ENCODE measurements at regions not wholly inside any gene's neighbourhood (a gene's known extent, or its start where the extent isn't known, plus 50 kb on each side); places are given as distances from the start of the nearest gene placed in this dataset.

DNA sequence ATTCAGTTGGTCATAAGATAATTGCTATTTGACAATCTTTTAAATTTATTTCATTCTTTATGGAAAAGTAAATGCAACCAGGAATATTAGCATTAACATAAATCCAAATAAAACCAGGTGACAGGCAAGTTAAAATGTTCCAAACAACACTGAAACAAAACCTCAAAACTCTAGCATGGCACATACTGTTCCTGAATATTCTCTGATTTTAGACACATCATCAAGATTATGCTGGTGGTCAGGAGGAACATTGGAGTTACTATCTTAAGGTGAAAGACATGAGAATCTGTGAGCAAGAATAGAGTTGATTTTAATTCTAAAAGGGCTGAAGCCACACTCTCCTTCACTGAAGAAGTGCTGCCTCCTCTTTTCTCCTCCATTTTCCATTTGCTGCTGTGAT lies 421.0 kb upstream of the THBS1 start:
- Histone ChIP-seq H3F3A (ENCODE audit: insufficient read depth, low read length) (no peaks in the 10 kb centered on the region), H3K27ac (ENCODE audit: low read length) (no peak overlapping the region), H3K36me3 (replicated peaks; ENCODE audit: insufficient read depth, low read length) (no peaks in the 10 kb centered on the region), H2AFZ (ENCODE audit: low read length) (no peak overlapping the region), H3K27me3 (replicated peaks; ENCODE audit: insufficient read depth, low read length) (no peaks in the 10 kb centered on the region), H3K9me3 (replicated peaks; ENCODE audit: insufficient read depth, low read length) (no peaks in the 10 kb centered on the region), H3K4me1 (ENCODE audit: low read length) (no peaks in the 10 kb centered on the region), H3K9ac (ENCODE audit: low read length) (no peak overlapping the region), H4K20me1 (ENCODE audit: insufficient read depth, low read length) (no peaks in the 10 kb centered on the region), H3K9me2 (replicated peaks; ENCODE audit: insufficient read depth, low read length) (no peaks in the 10 kb centered on the region), H3K4me3 (ENCODE audit: low read length) (no peak overlapping the region), H3K79me2 (ENCODE audit: low read length) (no peaks in the 10 kb centered on the region), H3K4me2 (ENCODE audit: low read depth, low read length) (no peak overlapping the region)
- DNase-seq = no peak
- TF ChIP-seq, protein P1, sequence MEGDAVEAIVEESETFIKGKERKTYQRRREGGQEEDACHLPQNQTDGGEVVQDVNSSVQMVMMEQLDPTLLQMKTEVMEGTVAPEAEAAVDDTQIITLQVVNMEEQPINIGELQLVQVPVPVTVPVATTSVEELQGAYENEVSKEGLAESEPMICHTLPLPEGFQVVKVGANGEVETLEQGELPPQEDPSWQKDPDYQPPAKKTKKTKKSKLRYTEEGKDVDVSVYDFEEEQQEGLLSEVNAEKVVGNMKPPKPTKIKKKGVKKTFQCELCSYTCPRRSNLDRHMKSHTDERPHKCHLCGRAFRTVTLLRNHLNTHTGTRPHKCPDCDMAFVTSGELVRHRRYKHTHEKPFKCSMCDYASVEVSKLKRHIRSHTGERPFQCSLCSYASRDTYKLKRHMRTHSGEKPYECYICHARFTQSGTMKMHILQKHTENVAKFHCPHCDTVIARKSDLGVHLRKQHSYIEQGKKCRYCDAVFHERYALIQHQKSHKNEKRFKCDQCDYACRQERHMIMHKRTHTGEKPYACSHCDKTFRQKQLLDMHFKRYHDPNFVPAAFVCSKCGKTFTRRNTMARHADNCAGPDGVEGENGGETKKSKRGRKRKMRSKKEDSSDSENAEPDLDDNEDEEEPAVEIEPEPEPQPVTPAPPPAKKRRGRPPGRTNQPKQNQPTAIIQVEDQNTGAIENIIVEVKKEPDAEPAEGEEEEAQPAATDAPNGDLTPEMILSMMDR (IDR thresholded peaks at IDR 0.05; ENCODE audit: low read length) = no peak
- TF ChIP-seq EZH2phosphoT487 (IDR thresholded peaks at IDR 0.05; ENCODE audit: low read length) (no peak), EZH2 (optimal IDR thresholded peaks at IDR 0.05; ENCODE audit: low read depth, low read length) (no peak)

DNA sequence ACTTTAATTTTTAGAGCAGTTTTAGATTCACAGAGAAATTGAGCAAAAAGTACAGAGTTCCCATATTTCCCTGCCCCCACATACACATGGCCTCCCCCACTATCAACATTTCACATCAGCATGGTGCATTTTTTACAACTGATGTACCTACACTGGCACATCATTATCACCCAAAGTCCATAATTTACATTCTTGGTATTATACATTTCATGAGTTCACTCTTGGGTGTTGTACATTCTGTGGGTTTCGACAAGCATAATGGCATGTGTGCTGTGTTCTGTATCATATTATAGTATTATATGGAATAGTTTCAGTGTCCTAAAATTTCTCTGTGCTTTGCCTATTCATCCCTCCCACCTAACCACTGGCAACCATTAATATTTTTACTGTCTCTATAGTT lies 419.8 kb upstream of the THBS1 start:
- no peak for DNase-seq
- Histone ChIP-seq H3K27me3 (replicated peaks; ENCODE audit: insufficient read depth, low read length) (no peaks in the 10 kb centered on the region), H3K27ac (ENCODE audit: low read length) (no peak overlapping the region), H3K9ac (ENCODE audit: low read length) (no peak overlapping the region), H3F3A (ENCODE audit: insufficient read depth, low read length) (no peaks in the 10 kb centered on the region), H2AFZ (ENCODE audit: low read length) (no peak overlapping the region), H3K79me2 (ENCODE audit: low read length) (no peaks in the 10 kb centered on the region), H3K9me3 (replicated peaks; ENCODE audit: insufficient read depth, low read length) (no peaks in the 10 kb centered on the region), H3K4me1 (ENCODE audit: low read length) (no peaks in the 10 kb centered on the region), H3K4me3 (ENCODE audit: low read length) (no peak overlapping the region), H4K20me1 (ENCODE audit: insufficient read depth, low read length) (no peaks in the 10 kb centered on the region), H3K4me2 (ENCODE audit: low read depth, low read length) (no peak overlapping the region), H3K9me2 (replicated peaks; ENCODE audit: insufficient read depth, low read length) (no peaks in the 10 kb centered on the region), H3K36me3 (replicated peaks; ENCODE audit: insufficient read depth, low read length) (no peaks in the 10 kb centered on the region)
- TF ChIP-seq, protein P1 (IDR thresholded peaks at IDR 0.05; ENCODE audit: low read length) = no peak
- TF ChIP-seq EZH2phosphoT487 (IDR thresholded peaks at IDR 0.05; ENCODE audit: low read length) (no peak), EZH2 (optimal IDR thresholded peaks at IDR 0.05; ENCODE audit: low read depth, low read length) (no peak)

- no peaks in the 10 kb centered on the region for H3K79me2 ChIP-seq (ENCODE audit: low read length)
- no peaks in the 10 kb centered on the region for H3K4me1 ChIP-seq (ENCODE audit: low read length)
- H3K36me3 ChIP-seq (replicated peaks; ENCODE audit: insufficient read depth, low read length) = no peaks in the 10 kb centered on the region
- no peak overlapping the region for H3K4me2 ChIP-seq (ENCODE audit: low read depth, low read length)
- no peaks in the 10 kb centered on the region for H3K27me3 ChIP-seq (replicated peaks; ENCODE audit: insufficient read depth, low read length)
- H3F3A ChIP-seq (ENCODE audit: insufficient read depth, low read length) = no peaks in the 10 kb centered on the region
- DNase-seq = no peak
- TF ChIP-seq EZH2phosphoT487 (IDR thresholded peaks at IDR 0.05; ENCODE audit: low read length) = no peak
- TF ChIP-seq EZH2 (optimal IDR thresholded peaks at IDR 0.05; ENCODE audit: low read depth, low read length) = no peak
- TF ChIP-seq, protein P1 (IDR thresholded peaks at IDR 0.05; ENCODE audit: low read length) = no peak
- H2AFZ ChIP-seq (ENCODE audit: low read length) = no peak overlapping the region
- no peaks in the 10 kb centered on the region for H4K20me1 ChIP-seq (ENCODE audit: insufficient read depth, low read length)
- H3K9ac ChIP-seq (ENCODE audit: low read length) = no peak overlapping the region
- no peak overlapping the region for H3K27ac ChIP-seq (ENCODE audit: low read length)
- no peak overlapping the region for H3K4me3 ChIP-seq (ENCODE audit: low read length)
- no peaks in the 10 kb centered on the region for H3K9me3 ChIP-seq (replicated peaks; ENCODE audit: insufficient read depth, low read length)
- H3K9me2 ChIP-seq (replicated peaks; ENCODE audit: insufficient read depth, low read length) = no peaks in the 10 kb centered on the region
Observed at GRCh38 chr15:39165020-39165706, 415.7 kb upstream of the THBS1 start.

All from MM.1S (cell line).